HG03558 (cell line): ENCODE measurements at regions not wholly inside any gene's neighbourhood (a gene's known extent, or its start where the extent isn't known, plus 50 kb on each side); places are given as distances from the start of the nearest gene placed in this dataset.
"Not testable (repeated sequence)": the region's sequence is repeated elsewhere in the genome, so short reads cannot be mapped to it uniquely, and the experiment has no call there.

ENCODE experiments used
- ATAC-seq: cut with Tn5 transposase; IDR thresholded peaks from one replicate; pipeline ENCODE4 v1.9.1; 2021; ENCODE audit warnings: moderate number of reproducible peaks; ENCODE audit not compliant: unreplicated experiment; ENCODE audit errors: extremely low read depth

GRCh38 chr18:70981400-70982140, 692.7 kb downstream of the SOCS6 start:
- no peak for ATAC-seq

GRCh38 chr18:70973626-70974025, 684.8 kb downstream of the SOCS6 start:
- ATAC-seq, result no peak

GRCh38 chr18:70966419-70966818, 677.6 kb downstream of the SOCS6 start:
- ATAC-seq, result no peak

- no peak for ATAC-seq
Observed at GRCh38 chr18:70961939-70962338, 673.1 kb downstream of the SOCS6 start.

- no peak for ATAC-seq
Observed at GRCh38 chr18:70956554-70956953, 667.7 kb downstream of the SOCS6 start.

- ATAC-seq, result no peak
Observed at GRCh38 chr18:70936160-70936559, 647.3 kb downstream of the SOCS6 start.

GRCh38 chr18:70931942-70932814, 643.3 kb downstream of the SOCS6 start:
- ATAC-seq, result no peak

GRCh38 chr18:70920840-70921374, 632.1 kb downstream of the SOCS6 start:
- ATAC-seq, result no peak

- no peak for ATAC-seq
Observed at GRCh38 chr18:70907673-70908072, 618.8 kb downstream of the SOCS6 start.

- no peak for ATAC-seq
Observed at GRCh38 chr18:70892381-70892780, 603.5 kb downstream of the SOCS6 start.

- ATAC-seq, result no peak
Observed at GRCh38 chr18:70870292-70870691, 581.4 kb downstream of the SOCS6 start.

- ATAC-seq, result no peak
Observed at GRCh38 chr18:70848329-70848728, 559.5 kb downstream of the SOCS6 start.

GRCh38 chr18:70840649-70841048, 551.8 kb downstream of the SOCS6 start:
- ATAC-seq, result no peak

- ATAC-seq, result no peak
Observed at GRCh38 chr18:70827632-70828031, 538.8 kb downstream of the SOCS6 start.

- no peak for ATAC-seq
Observed at GRCh38 chr18:70826571-70826970, 537.7 kb downstream of the SOCS6 start.

GRCh38 chr18:70822691-70823090, 533.8 kb downstream of the SOCS6 start:
- no peak for ATAC-seq

- no peak for ATAC-seq
Observed at GRCh38 chr18:70822117-70822516, 533.3 kb downstream of the SOCS6 start.

GRCh38 chr18:70808481-70809056, 519.7 kb downstream of the SOCS6 start:
- ATAC-seq, result no peak

GRCh38 chr18:70781860-70782453, 493.1 kb downstream of the SOCS6 start:
- no peak for ATAC-seq

- ATAC-seq, result not testable (repeated sequence)
Observed at GRCh38 chr18:70766254-70766653, 477.4 kb downstream of the SOCS6 start.
